H1 (cell line): ENCODE measurements at regions not wholly inside any gene's neighbourhood (a gene's known extent, or its start where the extent isn't known, plus 50 kb on each side); places are given as distances from the start of the nearest gene placed in this dataset.

ENCODE experiments used
- CTCF ChIA-PET: fragments of 300-600 bp; sonication (Branson Sonifier 250); formaldehyde crosslinking; loops from one replicate; lab custom pipeline; 2021; ENCODE audit not compliant: partially characterized antibody; lab: Charles Lee
- POLR2A ChIA-PET: fragments of 300-600 bp; sonication (Branson Sonifier 250); formaldehyde crosslinking; loops from one replicate; lab custom pipeline; 2021; ENCODE audit warnings: inconsistent platforms; ENCODE audit not compliant: partially characterized antibody; lab: Charles Lee
- DNase-seq, 2 experiments: peaks; one replicate each; pipeline versions ENCODE4 v3.0.0 to v3.0.0-alpha.2; 2010 to 2022; ENCODE audit warnings: low spot score in 2 of 2, low read depth in 1 of 2, mixed read lengths in 1 of 2
- FAIRE-seq: peaks from 2 replicates; lab custom pipeline; 2011; peaks lifted over from hg19 to GRCh38; lab: Jason Lieb, UNC
- H2AFZ ChIP-seq: 2 replicates; pipeline ENCODE4 v1.8.1; 2012; ENCODE audit warnings: low read length, inconsistent platforms
- H2AK5ac ChIP-seq: 2 replicates; pipeline ENCODE4 v1.6.1; 2013; ENCODE audit warnings: low read depth, low read length
- H2BK120ac ChIP-seq: replicated peaks from 2 replicates; pipeline ENCODE3; 2013; ENCODE audit warnings: low read depth, low read length, inconsistent platforms
- H2BK12ac ChIP-seq: 2 replicates; pipeline ENCODE4 v1.6.1; 2013; ENCODE audit warnings: low read depth, low read length
- H2BK15ac ChIP-seq: 2 replicates; pipeline ENCODE4 v1.6.1; 2013; ENCODE audit warnings: low read length
- H2BK20ac ChIP-seq: 2 replicates; pipeline ENCODE4 v1.6.1; 2013; ENCODE audit warnings: low read length
- H2BK5ac ChIP-seq: 2 replicates; pipeline ENCODE4 v1.6.1; 2013; ENCODE audit warnings: low read depth, low read length
- H3K14ac ChIP-seq: 2 replicates; pipeline ENCODE4 v1.6.1; 2013; ENCODE audit warnings: inconsistent platforms; ENCODE audit not compliant: insufficient read length
- H3K18ac ChIP-seq: 2 replicates; pipeline ENCODE4 v1.6.1; 2013; ENCODE audit warnings: low read length; ENCODE audit errors: extremely low read depth
- H3K23ac ChIP-seq: 2 replicates; pipeline ENCODE4 v1.6.1; 2013; ENCODE audit warnings: inconsistent platforms; ENCODE audit not compliant: insufficient read length
- H3K23me2 ChIP-seq: 2 replicates; pipeline ENCODE4 v1.6.1; 2013; ENCODE audit warnings: low read depth, low read length
- H3K27ac ChIP-seq: 2 replicates; pipeline ENCODE4 v1.6.1; 2011; ENCODE audit warnings: low read depth, low read length, inconsistent platforms
- H3K27me3 ChIP-seq, 4 experiments: replicated peaks in 1 of 4; 1 replicate in 1 of 4; 2 replicates in 3 of 4; pipeline versions ENCODE4 v1.6.1 to v1.8.1; 2011 to 2013; ENCODE audit warnings: low read length in 3 of 4, mild to moderate bottlenecking in 3 of 4, inconsistent platforms in 2 of 4, mixed read lengths in 2 of 4, moderate library complexity in 1 of 4; ENCODE audit not compliant: control insufficient read depth in 3 of 4, insufficient read depth in 3 of 4; ENCODE audit errors: extremely low read depth in 1 of 4
- H3K36me3 ChIP-seq, 4 experiments: 2 replicates each; pipeline versions ENCODE4 v1.6.1 to v1.8.1; 2011 to 2013; ENCODE audit warnings: mild to moderate bottlenecking in 4 of 4, low read length in 3 of 4, moderate library complexity in 2 of 4, control low read depth in 1 of 4, inconsistent platforms in 1 of 4; ENCODE audit not compliant: insufficient read depth in 4 of 4, control insufficient read depth in 2 of 4
- H3K4ac ChIP-seq: replicated peaks from 2 replicates; pipeline ENCODE3; 2013; ENCODE audit warnings: low read length, low read depth, mixed read lengths, inconsistent platforms; ENCODE audit not compliant: insufficient read length
- H3K4me1 ChIP-seq, 4 experiments: replicated peaks in 1 of 4; 1 replicate in 1 of 4; 2 replicates in 3 of 4; pipeline versions ENCODE4 v1.6.1 to v1.8.1; 2011 to 2013; ENCODE audit warnings: low read length in 3 of 4, inconsistent platforms in 2 of 4, mixed read lengths in 1 of 4; ENCODE audit not compliant: insufficient read depth in 4 of 4, control insufficient read depth in 3 of 4
- H3K4me2 ChIP-seq, 2 experiments: 2 replicates each; pipeline versions ENCODE4 v1.6.1 to v1.8.1; 2011 to 2013; ENCODE audit warnings: low read depth in 2 of 2, low read length in 2 of 2, control low read depth in 1 of 2, inconsistent platforms in 1 of 2, mild to moderate bottlenecking in 1 of 2; ENCODE audit not compliant: insufficient read depth in 1 of 2
- H3K4me3 ChIP-seq, 4 experiments: fragments of 200-600, 300-600 bp in 1 of 4; sonication (generic), shearing (Covaris generic), sonication (Bioruptor Twin) in 1 of 4; 2 replicates each; pipeline versions ENCODE4 v1.5.1 to v1.8.1; 2011 to 2016; ENCODE audit warnings: low read length in 4 of 4, low read depth in 3 of 4, control low read depth in 2 of 4, inconsistent platforms in 2 of 4, mild to moderate bottlenecking in 2 of 4, mixed read lengths in 1 of 4, moderate library complexity in 1 of 4; ENCODE audit not compliant: insufficient read depth in 2 of 4; ENCODE audit errors: extremely low read depth in 1 of 4
- H3K56ac ChIP-seq: replicated peaks from 2 replicates; pipeline ENCODE3; 2013; ENCODE audit warnings: low read depth, mild to moderate bottlenecking, mixed read lengths, low read length, inconsistent platforms; ENCODE audit not compliant: insufficient read length
- H3K79me1 ChIP-seq: 2 replicates; pipeline ENCODE4 v1.6.1; 2013; ENCODE audit warnings: low read depth, low read length, control low read depth
- H3K79me2 ChIP-seq, 2 experiments: 2 replicates each; pipeline versions ENCODE4 v1.6.1 to v1.8.1; 2012 to 2013; ENCODE audit warnings: low read length in 2 of 2, mild to moderate bottlenecking in 2 of 2, inconsistent platforms in 1 of 2; ENCODE audit not compliant: insufficient read depth in 2 of 2, control insufficient read depth in 1 of 2
- H3K9ac ChIP-seq, 4 experiments: replicated peaks in 1 of 4; 1 replicate in 1 of 4; 2 replicates in 3 of 4; pipeline versions ENCODE4 v1.6.1 to v1.8.1; 2011 to 2013; ENCODE audit warnings: low read depth in 3 of 4, low read length in 3 of 4, control low read depth in 2 of 4, mild to moderate bottlenecking in 2 of 4, moderate library complexity in 2 of 4, inconsistent platforms in 1 of 4; ENCODE audit errors: extremely low read depth in 1 of 4
- H3K9me3 ChIP-seq, 2 experiments: 2 replicates each; pipeline versions ENCODE4 v1.6.1 to v1.8.1; 2012 to 2013; ENCODE audit warnings: mild to moderate bottlenecking in 2 of 2, moderate library complexity in 2 of 2, control low read depth in 1 of 2, inconsistent platforms in 1 of 2, low read depth in 1 of 2, low read length in 1 of 2, mixed read lengths in 1 of 2; ENCODE audit not compliant: insufficient read depth in 2 of 2
- H4K20me1 ChIP-seq, 2 experiments: replicated peaks in 1 of 2; 2 replicates each; pipeline versions ENCODE3 to v1.8.1; 2011 to 2013; ENCODE audit warnings: inconsistent platforms in 2 of 2, low read length in 2 of 2, mild to moderate bottlenecking in 1 of 2; ENCODE audit not compliant: insufficient read depth in 2 of 2, control insufficient read depth in 1 of 2
- H4K5ac ChIP-seq: 2 replicates; pipeline ENCODE4 v1.6.1; 2013; ENCODE audit warnings: low read length, low read depth, mixed read lengths, inconsistent platforms; ENCODE audit not compliant: insufficient read length
- H4K8ac ChIP-seq: 2 replicates; pipeline ENCODE4 v1.8.0; 2013; ENCODE audit warnings: mild to moderate bottlenecking, moderate library complexity, low read length, inconsistent platforms; ENCODE audit not compliant: insufficient read depth; ENCODE audit errors: extremely low read depth
- H4K91ac ChIP-seq: replicated peaks from 2 replicates; pipeline ENCODE3; 2013; ENCODE audit warnings: low read length, mixed read lengths, inconsistent platforms; ENCODE audit not compliant: insufficient read length
- E2F6 ChIP-seq: IDR thresholded peaks from 2 replicates; pipeline ENCODE4 v1.6.1; 2012; ENCODE audit warnings: inconsistent platforms
- GTF2F1 ChIP-seq: IDR thresholded peaks from 2 replicates; pipeline ENCODE4 v1.6.1; 2012; ENCODE audit warnings: low read depth, low read length, improper control_type of control experiment, borderline replicate concordance
- HDAC6 ChIP-seq: IDR thresholded peaks from one replicate; pipeline ENCODE4 v1.7.1; 2012; ENCODE audit warnings: low read depth, mild to moderate bottlenecking, inconsistent platforms, low read length, moderate library complexity
- KDM4A ChIP-seq: IDR thresholded peaks from one replicate; pipeline ENCODE4 v1.7.1; 2012; ENCODE audit warnings: low read depth, mild to moderate bottlenecking, moderate library complexity, low read length, inconsistent platforms; ENCODE audit not compliant: severe bottlenecking
- MAX ChIP-seq: IDR thresholded peaks from 2 replicates; pipeline ENCODE4 v1.6.1; 2012; ENCODE audit warnings: inconsistent platforms
- POLR2A ChIP-seq, 2 experiments: IDR thresholded peaks; 1 replicate in 1 of 2; 2 replicates in 1 of 2; pipeline ENCODE4 v1.6.1; 2011; ENCODE audit warnings: low read depth in 2 of 2, low read length in 2 of 2, mild to moderate bottlenecking in 2 of 2; ENCODE audit errors: control extremely low read depth in 1 of 2
- RBBP5 ChIP-seq: IDR thresholded peaks from 2 replicates; pipeline ENCODE4 v1.7.1; 2012; ENCODE audit warnings: low read depth, mild to moderate bottlenecking, inconsistent platforms, low read length, moderate library complexity, borderline replicate concordance
- RNF2 ChIP-seq: fragments of 200-900, 300-1000 bp; sonication (generic); IDR thresholded peaks from 2 replicates; pipeline ENCODE4 v1.7.1; 2016; ENCODE audit warnings: borderline replicate concordance, low read depth, mild to moderate bottlenecking, antibody characterized with exemption, low read length; ENCODE audit not compliant: poor library complexity, severe bottlenecking; ENCODE audit errors: missing control alignments
- SIRT6 ChIP-seq: IDR thresholded peaks from one replicate; pipeline ENCODE4 v1.7.1; 2012; ENCODE audit warnings: low read length, inconsistent platforms
- TBP ChIP-seq: IDR thresholded peaks from 2 replicates; pipeline ENCODE4 v1.6.1; 2011; ENCODE audit warnings: low read depth, low read length, improper control_type of control experiment
- ZNF274 ChIP-seq: IDR thresholded peaks from 2 replicates; pipeline ENCODE4 v1.7.0; 2012; ENCODE audit warnings: low read length, borderline replicate concordance; ENCODE audit errors: extremely low read depth
- WGBS, 2 experiments: shearing (Covaris generic) in 1 of 2; methylation state at CpG; one replicate each; pipeline versions ENCODE4 v1.1.6 to v1.1.7; 2013 to 2015; ENCODE audit warnings: low lambda C conversion rate in 2 of 2, mixed read lengths in 2 of 2, inconsistent platforms in 1 of 2, low coverage in 1 of 2, missing lambda C conversion rate in 1 of 2; ENCODE audit not compliant: insufficient replicate concordance in 2 of 2, insufficient coverage in 1 of 2, insufficient read length in 1 of 2; ENCODE audit errors: extremely low coverage in 1 of 2, missing lambda C conversion rate in 1 of 2; 5-methylcytosine and 5-hydroxymethylcytosine counted together

GRCh38 chr3:15979900-15980299, 182.1 kb upstream of the ANKRD28 start:
- CTCF ChIA-PET = interaction anchor here (1.4 kb wide), 1 partner anchor 8 kb away, joined by 6 read pairs; no protein-coding TSS in a partner anchor
- H2BK20ac ChIP-seq = no peak overlapping the region
- DNase-seq = no peak

More at GRCh38 chr3:15979900-15980299, 182.1 kb upstream of the ANKRD28 start:
- H4K5ac ChIP-seq = no peak overlapping the region
- H4K91ac ChIP-seq = no peak overlapping the region
- no peak overlapping the region for H4K8ac ChIP-seq
- no peak overlapping the region for H2AK5ac ChIP-seq
- no peak overlapping the region for H3K14ac ChIP-seq
- no peak overlapping the region for H2BK15ac ChIP-seq
- no peak overlapping the region for H2AFZ ChIP-seq
- no peak overlapping the region for H3K23ac ChIP-seq
- no peak for FAIRE-seq
- H3K4ac ChIP-seq = no peak overlapping the region
- no peaks in the 10 kb centered on the region; a peak in 1 of 7 replicates for H3K4me1 ChIP-seq
- H3K4me2 ChIP-seq = no peak overlapping the region
- H3K23me2 ChIP-seq = no peaks in the 10 kb centered on the region
- no peaks in the 10 kb centered on the region for H3K36me3 ChIP-seq
- no peaks in the 10 kb centered on the region for H3K9me3 ChIP-seq
- no peaks in the 10 kb centered on the region for H4K20me1 ChIP-seq
- 86% methylated on average over 3 of the region's 3 CpGs; no CpG with 5 or more reads in 1 of the 2 experiments for WGBS, 2 experiments
- no peak overlapping the region for H3K9ac ChIP-seq
- no peak overlapping the region for H3K18ac ChIP-seq
- no peak overlapping the region for H2BK120ac ChIP-seq
- no peaks in the 10 kb centered on the region for H3K79me1 ChIP-seq
- H3K27ac ChIP-seq = no peak overlapping the region
- H3K27me3 ChIP-seq = no peaks in the 10 kb centered on the region
- TF ChIP-seq KDM4A = no peak
- no peak for TF ChIP-seq RBBP5
- TF ChIP-seq GTF2F1 = no peak
- no peak for TF ChIP-seq E2F6
- TF ChIP-seq HDAC6 = no peak
- TF ChIP-seq ZNF274 = no peak
- no peak for TF ChIP-seq SIRT6
- no peak for TF ChIP-seq TBP
- no peak for TF ChIP-seq POLR2A (IDR thresholded peaks at IDR 0.05; ENCODE audit: control extremely low read depth in 1 of 2, low read depth in 2 of 2, low read length in 2 of 2)
- TF ChIP-seq RNF2 = no peak
- no peak for TF ChIP-seq MAX
- TF ChIP-seq, all 59 proteins: peak for 0
- H3K56ac ChIP-seq = no peak overlapping the region
- H3K79me2 ChIP-seq = no peaks in the 10 kb centered on the region
- POLR2A ChIA-PET = no interaction called here
- H2BK5ac ChIP-seq = no peak overlapping the region
- no peak overlapping the region for H3K4me3 ChIP-seq
- H2BK12ac ChIP-seq = no peak overlapping the region
